ENCODE measurements at regions not wholly inside any gene's neighbourhood (a gene's known extent, or its start where the extent isn't known, plus 50 kb on each side); places are given as distances from the start of the nearest gene placed in this dataset.
"Not testable (repeated sequence)": the region's sequence is repeated elsewhere in the genome, so short reads cannot be mapped to it uniquely, and the experiment has no call there.

DNA sequence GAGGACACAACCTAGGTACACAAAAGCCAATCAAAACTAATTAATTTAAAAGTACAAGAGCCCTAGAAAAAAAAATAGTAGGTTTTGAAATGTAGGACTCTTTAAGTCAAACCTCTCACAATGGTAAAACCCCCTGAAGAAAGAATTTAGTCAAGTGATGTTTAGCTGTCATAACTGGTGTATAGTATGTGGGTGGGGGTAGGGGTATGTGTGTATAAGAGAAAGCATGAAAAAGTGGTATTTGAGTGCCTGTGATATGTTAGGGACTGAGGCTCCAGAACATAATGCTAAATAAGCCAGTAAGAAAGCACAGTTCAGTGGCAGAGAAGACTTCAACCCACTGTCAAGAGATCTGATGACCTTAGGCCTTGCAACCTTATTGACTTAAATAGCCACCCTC, 507.9 kb downstream of the TTLL7 start:
- Histone ChIP-seq H3K36me3 (no peaks in the 10 kb centered on the region), H3K27me3 (no peaks in the 10 kb centered on the region), H3K9me3 (no peaks in the 10 kb centered on the region), H3K4me1 (no peaks in the 10 kb centered on the region), H3K4me3 (no peak overlapping the region), H3K27ac (no peak overlapping the region)
- no peak for DNase-seq
- intact Hi-C loops (cut with DNase I): no loop called here
- TF ChIP-seq POLR2A (IDR thresholded peaks at IDR 0.05): no peak
- no peak for TF ChIP-seq CTCF (IDR thresholded peaks at IDR 0.05)

- H3K4me1 ChIP-seq; H3K9me3 ChIP-seq; DNase-seq; H3K36me3 ChIP-seq; intact Hi-C loops (cut with DNase I); H3K4me3 ChIP-seq; H3K27me3 ChIP-seq; H3K27ac ChIP-seq: not testable (repeated sequence)
Measured at GRCh38 chr1:83488105-83488504, 510.8 kb downstream of the TTLL7 start.

DNA sequence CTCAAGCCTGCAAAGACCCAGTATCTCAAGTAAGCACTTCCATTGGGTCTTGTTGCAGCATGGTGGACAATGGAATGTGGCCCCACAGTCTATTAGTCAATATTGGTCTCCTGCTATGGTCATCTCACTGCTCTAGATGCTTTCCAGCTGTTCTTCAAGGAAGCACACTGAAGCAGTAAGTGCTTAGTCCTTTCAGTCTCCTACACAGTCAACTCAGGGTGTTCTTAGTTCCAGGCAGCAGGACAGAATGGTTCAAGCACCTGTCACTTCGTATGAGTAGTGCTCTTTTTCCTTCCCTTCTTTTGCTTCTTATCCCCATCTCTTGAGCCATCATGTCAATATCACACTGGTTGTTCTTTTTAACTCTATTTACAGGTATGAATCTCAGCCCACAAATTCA, 511.5 kb downstream of the TTLL7 start:
- H3K36me3 ChIP-seq; intact Hi-C loops (cut with DNase I); H3K27me3 ChIP-seq; H3K9me3 ChIP-seq; H3K27ac ChIP-seq; H3K4me3 ChIP-seq; H3K4me1 ChIP-seq; DNase-seq: not testable (repeated sequence)
- 59 to 71% methylated on average over 1 of the region's 1 CpG for WGBS, 2 donors

GRCh38 chr1:83485314-83486019, 513.5 kb downstream of the TTLL7 start:
- H3K4me3 ChIP-seq; intact Hi-C loops (cut with DNase I); H3K9me3 ChIP-seq; H3K36me3 ChIP-seq; DNase-seq; H3K4me1 ChIP-seq; H3K27me3 ChIP-seq; H3K27ac ChIP-seq: not testable (repeated sequence)
- 93 to 95% methylated on average over 2 of the region's 2 CpGs for WGBS, 2 donors

DNA sequence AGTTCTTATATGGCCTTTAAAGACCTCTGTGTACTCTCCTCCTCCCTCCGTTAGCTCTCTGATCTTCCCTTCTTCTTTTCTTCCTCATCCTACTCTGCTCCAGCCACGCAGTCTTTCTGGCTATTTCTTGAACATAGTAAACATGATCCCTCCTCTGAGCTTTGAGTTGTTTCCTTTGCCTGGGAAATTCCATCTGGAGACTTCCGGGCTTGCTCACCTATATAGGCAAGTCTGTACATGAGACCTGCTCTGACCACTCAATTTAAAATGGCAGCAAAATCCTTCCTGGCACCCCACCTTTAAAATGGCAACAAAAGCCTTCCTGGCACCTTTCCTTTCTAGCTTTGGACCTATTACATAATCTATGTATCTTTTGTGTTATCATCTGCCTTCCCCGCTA, 517.6 kb downstream of the TTLL7 start:
- H3K36me3 ChIP-seq; H3K4me3 ChIP-seq; H3K9me3 ChIP-seq; H3K4me1 ChIP-seq; DNase-seq; intact Hi-C loops (cut with DNase I); H3K27ac ChIP-seq; H3K27me3 ChIP-seq: not testable (repeated sequence)
- 49 to 61% methylated on average over 2 to 3 of the region's 4 CpGs for WGBS, 2 donors

DNA sequence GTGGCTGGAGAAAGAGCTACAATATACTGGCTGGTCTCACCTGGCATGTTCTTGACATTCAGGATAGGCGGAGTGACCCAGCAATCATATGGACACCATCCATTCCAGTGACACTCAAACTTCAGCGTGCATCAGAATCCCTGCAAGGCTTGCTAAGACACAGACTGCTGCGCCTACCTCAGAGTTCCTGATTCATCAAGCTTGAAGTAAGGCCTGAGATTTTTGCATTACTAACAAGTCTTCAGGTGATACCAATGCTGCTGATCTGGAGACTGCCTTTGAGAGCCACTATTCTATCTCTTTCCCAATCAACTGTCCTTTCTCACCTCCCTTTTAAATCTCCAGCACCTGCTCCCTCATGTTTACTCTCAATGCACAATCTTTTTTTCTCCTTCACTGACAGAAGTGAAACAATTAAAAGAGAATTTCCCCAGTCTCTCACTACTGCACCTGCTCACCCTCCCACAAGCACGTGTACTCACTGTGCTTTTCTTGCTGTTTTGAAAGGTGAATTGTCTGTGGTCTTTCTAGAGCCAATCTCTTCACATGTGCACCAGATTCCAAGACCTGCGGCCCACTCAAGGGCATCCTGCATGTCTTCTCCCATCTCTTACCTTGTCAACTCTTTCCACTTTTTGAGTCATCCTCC, 519.2 kb downstream of the TTLL7 start:
- H3K9me3 ChIP-seq; intact Hi-C loops (cut with DNase I); H3K4me3 ChIP-seq; DNase-seq; H3K27ac ChIP-seq; H3K36me3 ChIP-seq; H3K27me3 ChIP-seq; H3K4me1 ChIP-seq: not testable (repeated sequence)
- WGBS, 2 donors: 87 to 93% methylated on average over 5 of the region's 5 CpGs

DNA sequence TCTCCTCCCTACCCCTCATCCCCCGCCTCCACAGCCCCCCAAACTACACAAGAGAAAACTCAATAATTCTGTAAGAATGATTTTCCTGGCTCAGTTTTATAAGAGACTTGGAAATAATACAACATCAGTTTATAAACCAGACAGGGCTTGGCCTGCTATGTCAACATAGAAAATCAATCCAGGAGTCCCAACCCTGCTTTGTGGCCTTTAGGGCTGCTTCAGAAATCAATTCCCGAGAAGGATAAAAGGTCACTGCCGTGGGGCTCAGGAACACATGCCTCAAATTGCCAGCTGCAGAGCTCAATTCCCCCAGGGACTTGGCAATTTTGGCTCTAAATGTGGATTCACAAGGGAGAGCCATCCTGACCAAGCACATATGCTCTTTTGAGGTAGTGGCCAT, 520.8 kb downstream of the TTLL7 start:
- H3K9me3 ChIP-seq; intact Hi-C loops (cut with DNase I); H3K4me1 ChIP-seq; H3K4me3 ChIP-seq; H3K27ac ChIP-seq; H3K27me3 ChIP-seq; H3K36me3 ChIP-seq; DNase-seq: not testable (repeated sequence)
- 38 to 52% methylated on average over 1 to 3 of the region's 3 CpGs for WGBS, 2 donors

DNA sequence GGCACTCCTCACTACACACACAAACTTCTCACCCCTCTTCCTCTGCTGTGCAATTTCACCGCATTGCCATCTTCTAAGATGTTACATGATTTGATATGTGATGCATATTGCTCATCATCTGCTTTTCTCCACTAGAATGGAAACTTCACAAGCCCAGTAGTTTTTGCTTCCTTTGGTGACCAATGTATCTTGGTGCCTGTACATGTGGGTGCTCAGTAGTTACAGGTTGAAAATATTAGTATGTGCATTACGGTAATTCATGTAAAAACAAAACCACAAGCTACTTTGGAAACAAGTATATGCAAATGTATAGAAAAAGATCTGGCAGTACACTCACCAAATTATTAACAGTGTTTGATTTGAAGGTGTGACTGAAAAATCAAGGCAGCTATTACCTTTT, 522.4 kb downstream of the TTLL7 start:
- H3K27me3 ChIP-seq; H3K36me3 ChIP-seq; H3K9me3 ChIP-seq; H3K4me3 ChIP-seq; DNase-seq; intact Hi-C loops (cut with DNase I); H3K4me1 ChIP-seq; H3K27ac ChIP-seq: not testable (repeated sequence)
- WGBS, 2 donors: 76 to 91% methylated on average over 2 of the region's 2 CpGs

DNA sequence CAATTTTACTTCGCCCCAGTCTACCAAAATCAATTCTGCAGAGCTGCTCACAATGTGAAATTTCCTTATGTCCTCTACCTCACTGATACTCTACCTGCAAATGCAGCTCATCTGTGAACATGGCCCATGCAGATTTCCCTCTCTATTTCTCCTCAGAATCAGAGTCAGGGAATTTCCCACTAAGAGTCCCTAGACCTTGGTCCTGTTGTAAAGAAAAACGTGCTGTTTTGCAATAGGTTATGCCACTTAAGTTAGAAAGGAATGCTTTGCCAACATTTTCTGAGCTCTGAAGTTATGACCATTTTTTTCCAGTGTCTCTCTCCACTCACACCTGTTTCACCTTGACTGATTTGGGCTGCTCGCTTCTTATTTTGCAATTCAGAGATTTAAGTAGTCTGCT, 524.0 kb downstream of the TTLL7 start:
- H3K27ac ChIP-seq; DNase-seq; H3K36me3 ChIP-seq; H3K4me1 ChIP-seq; intact Hi-C loops (cut with DNase I); H3K27me3 ChIP-seq; H3K9me3 ChIP-seq; H3K4me3 ChIP-seq: not testable (repeated sequence)
- WGBS, 2 donors: 52 to 66% methylated on average over 3 of the region's 3 CpGs

DNA sequence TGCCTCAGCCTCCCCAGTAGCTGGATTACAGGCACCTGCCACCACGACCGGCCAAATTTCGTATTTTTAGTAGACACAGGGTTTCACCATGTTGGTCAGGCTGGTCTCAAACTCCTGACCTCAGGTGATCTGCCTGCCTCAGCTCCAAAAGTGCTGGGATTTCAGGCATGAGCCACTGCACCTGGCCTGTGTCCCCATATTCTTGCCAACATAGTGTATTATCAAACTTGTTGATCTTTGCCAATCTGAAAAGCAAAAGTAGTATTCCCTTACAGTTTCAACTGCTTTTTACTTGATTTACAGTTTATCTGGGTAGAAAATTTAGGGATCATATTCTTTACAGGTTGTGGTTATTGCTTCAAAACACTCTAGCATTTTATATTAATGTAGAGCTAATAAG, 524.9 kb downstream of the TTLL7 start:
- DNase-seq; intact Hi-C loops (cut with DNase I); H3K9me3 ChIP-seq; H3K27ac ChIP-seq; H3K4me3 ChIP-seq; H3K36me3 ChIP-seq; H3K4me1 ChIP-seq; H3K27me3 ChIP-seq: not testable (repeated sequence)
- 60 to 100% methylated on average over 1 to 3 of the region's 3 CpGs for WGBS, 2 donors

- H3K27ac ChIP-seq; H3K4me3 ChIP-seq; intact Hi-C loops (cut with DNase I); H3K36me3 ChIP-seq; H3K9me3 ChIP-seq; H3K4me1 ChIP-seq; H3K27me3 ChIP-seq; DNase-seq: not testable (repeated sequence)
- 58% methylated on average over 3 of the region's 3 CpGs for WGBS, 2 donors
Measured at GRCh38 chr1:83472066-83472465, 526.9 kb downstream of the TTLL7 start.

GRCh38 chr1:83471272-83471671, 527.7 kb downstream of the TTLL7 start:
- H3K4me3 ChIP-seq; H3K27ac ChIP-seq; intact Hi-C loops (cut with DNase I); DNase-seq; H3K9me3 ChIP-seq; H3K27me3 ChIP-seq; H3K36me3 ChIP-seq; H3K4me1 ChIP-seq: not testable (repeated sequence)
- 71 to 78% methylated on average over 1 of the region's 1 CpG for WGBS, 2 donors

GRCh38 chr1:83468336-83468735, 530.6 kb downstream of the TTLL7 start:
- WGBS, 2 donors: 83 to 93% methylated on average over 3 to 4 of the region's 4 CpGs
- intact Hi-C loops (cut with DNase I); H3K27me3 ChIP-seq; H3K9me3 ChIP-seq; H3K36me3 ChIP-seq; H3K27ac ChIP-seq; DNase-seq; H3K4me1 ChIP-seq; H3K4me3 ChIP-seq: not testable (repeated sequence)
